Ramos (cell line): ENCODE measurements at regions not wholly inside any gene's neighbourhood (a gene's known extent, or its start where the extent isn't known, plus 50 kb on each side); places are given as distances from the start of the nearest gene placed in this dataset.

Experiments used
- in situ Hi-C: fragments of 300-500 bp; cut with MboI; formaldehyde crosslinking; loops from one replicate; pipeline ENCODE4 v1.14.3; 2022; ENCODE audit warnings: low sequenced_read_pairs; ENCODE audit not compliant: unreplicated experiment

- in situ Hi-C loops: no loop called here
These were observed 264.0 kb downstream of the KLF12 start for GRCh38 chr13:73870036-73870741.

- in situ Hi-C loops: no loop called here
These were observed 269.2 kb downstream of the KLF12 start for GRCh38 chr13:73865027-73865426.

- in situ Hi-C loops: no loop called here
These were observed 273.1 kb downstream of the KLF12 start for GRCh38 chr13:73861136-73861535.

- in situ Hi-C loops: no loop called here
These were observed 273.7 kb downstream of the KLF12 start for GRCh38 chr13:73860501-73860900.

GRCh38 chr13:73859841-73860240 lies 274.4 kb downstream of the KLF12 start:
- in situ Hi-C loops: no loop called here

- in situ Hi-C loops: no loop called here
These were observed 277.1 kb downstream of the KLF12 start for GRCh38 chr13:73857106-73857505.

- in situ Hi-C loops: no loop called here
These were observed 283.1 kb downstream of the KLF12 start for GRCh38 chr13:73851104-73851503.

- in situ Hi-C loops: no loop called here
These were observed 283.9 kb downstream of the KLF12 start for GRCh38 chr13:73850104-73850873.

- in situ Hi-C loops: no loop called here
These were observed 284.9 kb downstream of the KLF12 start for GRCh38 chr13:73849292-73849691.

- in situ Hi-C loops: no loop called here
These were observed 289.2 kb downstream of the KLF12 start for GRCh38 chr13:73844986-73845385.

- in situ Hi-C loops: no loop called here
These were observed 291.6 kb downstream of the KLF12 start for GRCh38 chr13:73842626-73843025.

GRCh38 chr13:73842184-73842583 lies 292.0 kb downstream of the KLF12 start:
- in situ Hi-C loops: no loop called here

GRCh38 chr13:73837147-73837546 lies 297.1 kb downstream of the KLF12 start:
- in situ Hi-C loops: no loop called here

GRCh38 chr13:73835138-73835721 lies 299.0 kb downstream of the KLF12 start:
- in situ Hi-C loops: no loop called here

- in situ Hi-C loops: loop anchor here (5.0 kb wide), 1 partner anchor 449 kb away; no protein-coding TSS in a partner anchor
These were observed 300.7 kb downstream of the KLF12 start for GRCh38 chr13:73833325-73834070.

- in situ Hi-C loops: loop anchor here (5.0 kb wide), 1 partner anchor 449 kb away; no protein-coding TSS in a partner anchor
These were observed 301.4 kb downstream of the KLF12 start for GRCh38 chr13:73832825-73833224.

- in situ Hi-C loops: loop anchor here (5.0 kb wide), 1 partner anchor 450 kb away; no protein-coding TSS in a partner anchor
These were observed 302.0 kb downstream of the KLF12 start for GRCh38 chr13:73832128-73832588.

GRCh38 chr13:73829416-73829815 lies 304.8 kb downstream of the KLF12 start:
- in situ Hi-C loops: no loop called here

GRCh38 chr13:73828811-73829210 lies 305.4 kb downstream of the KLF12 start:
- in situ Hi-C loops: no loop called here

- in situ Hi-C loops: no loop called here
These were observed 306.8 kb downstream of the KLF12 start for GRCh38 chr13:73827434-73827833.
